ENCODE measurements at regions not wholly inside any gene's neighbourhood (a gene's known extent, or its start where the extent isn't known, plus 50 kb on each side); places are given as distances from the start of the nearest gene placed in this dataset.

- Histone ChIP-seq H3K27me3 (ENCODE audit: control insufficient read depth, insufficient read depth, low read length) (no peaks in the 10 kb centered on the region), H3K4me1 (no peaks in the 10 kb centered on the region), H3K36me3 (ENCODE audit: control insufficient read depth, insufficient read depth, low read length) (no peaks in the 10 kb centered on the region), H3K27ac (no peak overlapping the region), H3K9ac (no peak overlapping the region), H3K9me3 (ENCODE audit: control insufficient read depth, low read length) (no peaks in the 10 kb centered on the region), H3K4me2 (ENCODE audit: low read length) (no peak overlapping the region), H3K4me3 (ENCODE audit: low read depth, low read length) (no peak overlapping the region), H2AFZ (no peak overlapping the region), H3K79me2 (no peaks in the 10 kb centered on the region)
- TF ChIP-seq CTCF (IDR thresholded peaks at IDR 0.05), result no peak
Measured at GRCh38 chr5:112668911-112669310, 68.8 kb upstream of the APC start.

- no peak overlapping the region for H3K27ac ChIP-seq
- H3K79me2 ChIP-seq, result no peaks in the 10 kb centered on the region
- H3K9ac ChIP-seq, result no peak overlapping the region
- no peaks in the 10 kb centered on the region for H3K4me1 ChIP-seq
- TF ChIP-seq CTCF (IDR thresholded peaks at IDR 0.05), result no peak
- no peaks in the 10 kb centered on the region for H3K9me3 ChIP-seq (ENCODE audit: control insufficient read depth, low read length)
- no peak overlapping the region for H2AFZ ChIP-seq
- no peak overlapping the region for H3K4me2 ChIP-seq (ENCODE audit: low read length)
- H3K27me3 ChIP-seq (ENCODE audit: control insufficient read depth, insufficient read depth, low read length), result no peaks in the 10 kb centered on the region
- no peaks in the 10 kb centered on the region for H3K36me3 ChIP-seq (ENCODE audit: control insufficient read depth, insufficient read depth, low read length)
- no peak overlapping the region for H3K4me3 ChIP-seq (ENCODE audit: low read depth, low read length)
Measured at GRCh38 chr5:112669328-112669963, 68.2 kb upstream of the APC start.

GRCh38 chr5:112671687-112672086 lies 66.0 kb upstream of the APC start:
- H3K27ac ChIP-seq, result no peak overlapping the region
- no peaks in the 10 kb centered on the region for H3K27me3 ChIP-seq (ENCODE audit: control insufficient read depth, insufficient read depth, low read length)
- no peak overlapping the region for H3K4me2 ChIP-seq (ENCODE audit: low read length)
- no peak for TF ChIP-seq CTCF (IDR thresholded peaks at IDR 0.05)
- H3K4me1 ChIP-seq, result no peaks in the 10 kb centered on the region
- H3K4me3 ChIP-seq (ENCODE audit: low read depth, low read length), result no peak overlapping the region
- H3K9me3 ChIP-seq (ENCODE audit: control insufficient read depth, low read length), result no peaks in the 10 kb centered on the region
- no peak overlapping the region for H2AFZ ChIP-seq
- H3K9ac ChIP-seq, result no peak overlapping the region
- H3K36me3 ChIP-seq (ENCODE audit: control insufficient read depth, insufficient read depth, low read length), result no peaks in the 10 kb centered on the region
- H3K79me2 ChIP-seq, result no peaks in the 10 kb centered on the region

GRCh38 chr5:112681481-112681908 lies 56.2 kb upstream of the APC start:
- Histone ChIP-seq H3K9ac (no peak overlapping the region), H3K27ac (no peak overlapping the region), H3K79me2 (no peaks in the 10 kb centered on the region), H2AFZ (no peak overlapping the region), H3K4me1 (no peaks in the 10 kb centered on the region), H3K36me3 (ENCODE audit: control insufficient read depth, insufficient read depth, low read length) (no peaks in the 10 kb centered on the region), H3K4me2 (ENCODE audit: low read length) (no peak overlapping the region), H3K4me3 (ENCODE audit: low read depth, low read length) (no peak overlapping the region), H3K27me3 (ENCODE audit: control insufficient read depth, insufficient read depth, low read length) (no peaks in the 10 kb centered on the region), H3K9me3 (ENCODE audit: control insufficient read depth, low read length) (no peaks in the 10 kb centered on the region)
- no peak for TF ChIP-seq CTCF (IDR thresholded peaks at IDR 0.05)

GRCh38 chr5:112682621-112683061 lies 55.0 kb upstream of the APC start:
- H3K36me3 ChIP-seq (ENCODE audit: control insufficient read depth, insufficient read depth, low read length), result no peaks in the 10 kb centered on the region
- TF ChIP-seq CTCF (IDR thresholded peaks at IDR 0.05), result no peak
- no peaks in the 10 kb centered on the region for H3K4me1 ChIP-seq
- no peaks in the 10 kb centered on the region for H3K27me3 ChIP-seq (ENCODE audit: control insufficient read depth, insufficient read depth, low read length)
- no peaks in the 10 kb centered on the region for H3K79me2 ChIP-seq
- H3K4me3 ChIP-seq (ENCODE audit: low read depth, low read length), result no peak overlapping the region
- no peak overlapping the region for H2AFZ ChIP-seq
- no peak overlapping the region for H3K4me2 ChIP-seq (ENCODE audit: low read length)
- no peak overlapping the region for H3K9ac ChIP-seq
- no peaks in the 10 kb centered on the region for H3K9me3 ChIP-seq (ENCODE audit: control insufficient read depth, low read length)
- H3K27ac ChIP-seq, result no peak overlapping the region

Data from parathyroid adenoma (tissue), 2 donors.